ENCODE measurements at regions not wholly inside any gene's neighbourhood (a gene's known extent, or its start where the extent isn't known, plus 50 kb on each side); places are given as distances from the start of the nearest gene placed in this dataset.

DNA sequence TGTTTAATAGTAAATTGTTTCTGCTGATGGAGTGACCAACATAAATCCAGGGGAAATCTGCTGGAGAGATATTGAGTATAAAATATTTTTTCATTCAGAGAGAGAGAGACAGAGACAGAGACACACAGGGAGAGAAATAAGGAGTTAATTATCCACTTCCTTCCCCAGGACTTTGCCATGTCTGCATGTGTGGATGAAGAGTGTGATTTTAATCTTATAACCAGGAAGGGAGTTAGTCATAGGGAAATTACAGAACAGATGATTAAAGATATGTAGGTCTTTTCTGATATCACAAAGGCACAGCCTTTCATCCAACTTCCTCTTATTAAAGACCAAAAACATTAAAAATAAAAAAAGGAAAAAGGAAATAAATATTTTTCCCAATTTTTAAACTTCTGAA lies 526.3 kb downstream of the SPRY1 start:
- TF ChIP-seq, protein P1, sequence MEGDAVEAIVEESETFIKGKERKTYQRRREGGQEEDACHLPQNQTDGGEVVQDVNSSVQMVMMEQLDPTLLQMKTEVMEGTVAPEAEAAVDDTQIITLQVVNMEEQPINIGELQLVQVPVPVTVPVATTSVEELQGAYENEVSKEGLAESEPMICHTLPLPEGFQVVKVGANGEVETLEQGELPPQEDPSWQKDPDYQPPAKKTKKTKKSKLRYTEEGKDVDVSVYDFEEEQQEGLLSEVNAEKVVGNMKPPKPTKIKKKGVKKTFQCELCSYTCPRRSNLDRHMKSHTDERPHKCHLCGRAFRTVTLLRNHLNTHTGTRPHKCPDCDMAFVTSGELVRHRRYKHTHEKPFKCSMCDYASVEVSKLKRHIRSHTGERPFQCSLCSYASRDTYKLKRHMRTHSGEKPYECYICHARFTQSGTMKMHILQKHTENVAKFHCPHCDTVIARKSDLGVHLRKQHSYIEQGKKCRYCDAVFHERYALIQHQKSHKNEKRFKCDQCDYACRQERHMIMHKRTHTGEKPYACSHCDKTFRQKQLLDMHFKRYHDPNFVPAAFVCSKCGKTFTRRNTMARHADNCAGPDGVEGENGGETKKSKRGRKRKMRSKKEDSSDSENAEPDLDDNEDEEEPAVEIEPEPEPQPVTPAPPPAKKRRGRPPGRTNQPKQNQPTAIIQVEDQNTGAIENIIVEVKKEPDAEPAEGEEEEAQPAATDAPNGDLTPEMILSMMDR (conservative IDR thresholded peaks at IDR 0.05) = no peak
- no peak for TF ChIP-seq ZFX (IDR thresholded peaks at IDR 0.05)
